ENCODE measurements at regions not wholly inside any gene's neighbourhood (a gene's known extent, or its start where the extent isn't known, plus 50 kb on each side); places are given as distances from the start of the nearest gene placed in this dataset.

- DNase-seq (ENCODE audit: low spot score) = no peak
These were observed 715.5 kb downstream of the GBE1 start for GRCh38 chr3:81045976-81046375.

GRCh38 chr3:81045246-81045645, 716.2 kb downstream of the GBE1 start:
- DNase-seq (ENCODE audit: low spot score) = no peak

GRCh38 chr3:81043660-81044199, 717.7 kb downstream of the GBE1 start:
- no peak for DNase-seq (ENCODE audit: low spot score)

GRCh38 chr3:81043009-81043408, 718.4 kb downstream of the GBE1 start:
- DNase-seq (ENCODE audit: low spot score) = no peak

- DNase-seq (ENCODE audit: low spot score) = no peak
These were observed 720.1 kb downstream of the GBE1 start for GRCh38 chr3:81041331-81041730.

- DNase-seq (ENCODE audit: low spot score) = no peak
These were observed 721.3 kb downstream of the GBE1 start for GRCh38 chr3:81040107-81040506.

- no peak for DNase-seq (ENCODE audit: low spot score)
These were observed 727.8 kb downstream of the GBE1 start for GRCh38 chr3:81033684-81034083.

- DNase-seq (ENCODE audit: low spot score) = no peak
These were observed 728.3 kb downstream of the GBE1 start for GRCh38 chr3:81033185-81033584.

- no peak for DNase-seq (ENCODE audit: low spot score)
These were observed 731.6 kb downstream of the GBE1 start for GRCh38 chr3:81029861-81030260.

GRCh38 chr3:81027344-81027743, 734.1 kb downstream of the GBE1 start:
- no peak for DNase-seq (ENCODE audit: low spot score)

- no peak for DNase-seq (ENCODE audit: low spot score)
These were observed 736.9 kb downstream of the GBE1 start for GRCh38 chr3:81024560-81024959.

- DNase-seq (ENCODE audit: low spot score) = no peak
These were observed 739.1 kb downstream of the GBE1 start for GRCh38 chr3:81022339-81022738.

GRCh38 chr3:81013360-81013759, 748.1 kb downstream of the GBE1 start:
- DNase-seq (ENCODE audit: low spot score) = no peak

- no peak for DNase-seq (ENCODE audit: low spot score)
These were observed 755.5 kb downstream of the GBE1 start for GRCh38 chr3:81005992-81006391.

GRCh38 chr3:81003817-81004216, 757.6 kb downstream of the GBE1 start:
- DNase-seq (ENCODE audit: low spot score) = no peak

GRCh38 chr3:81003008-81003645, 758.3 kb downstream of the GBE1 start:
- no peak for DNase-seq (ENCODE audit: low spot score)

GRCh38 chr3:80999481-80999880, 762.0 kb downstream of the GBE1 start:
- no peak for DNase-seq (ENCODE audit: low spot score)

GRCh38 chr3:80998022-80998421, 763.4 kb downstream of the GBE1 start:
- no peak for DNase-seq (ENCODE audit: low spot score)

- DNase-seq (ENCODE audit: low spot score) = no peak
These were observed 763.8 kb downstream of the GBE1 start for GRCh38 chr3:80997622-80998021.

GRCh38 chr3:80994767-80995166, 766.7 kb downstream of the GBE1 start:
- DNase-seq (ENCODE audit: low spot score) = no peak

GRCh38 chr3:80994085-80994665, 767.3 kb downstream of the GBE1 start:
- no peak for DNase-seq (ENCODE audit: low spot score)

- no peak for DNase-seq (ENCODE audit: low spot score)
These were observed 768.1 kb downstream of the GBE1 start for GRCh38 chr3:80993241-80993945.

GRCh38 chr3:80983753-80984152, 777.7 kb downstream of the GBE1 start:
- DNase-seq (ENCODE audit: low spot score) = no peak
